ENCODE measurements at regions not wholly inside any gene's neighbourhood (a gene's known extent, or its start where the extent isn't known, plus 50 kb on each side); places are given as distances from the start of the nearest gene placed in this dataset.

DNA sequence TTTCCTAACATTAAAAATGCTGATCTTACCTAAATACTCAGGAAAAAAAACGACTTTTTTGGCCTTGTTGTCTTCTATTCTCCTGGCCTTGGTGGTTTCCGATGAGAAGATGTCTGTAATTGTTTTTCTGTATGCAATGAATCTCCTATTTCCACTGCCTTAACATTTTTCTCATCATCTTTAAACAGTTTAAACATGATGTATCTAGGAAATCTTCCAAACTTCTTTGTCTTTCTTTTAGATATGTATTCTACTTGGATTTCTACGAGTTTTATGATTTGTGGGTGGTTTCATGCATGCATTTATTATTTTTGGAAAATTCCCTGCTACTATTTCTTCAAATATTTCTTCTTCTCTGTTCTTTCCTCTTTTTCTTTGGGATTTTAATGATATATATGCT lies 288.6 kb upstream of the GYPC start:
- no peak for DNase-seq (ENCODE audit: low read depth)
- H3K4me3 ChIP-seq (ENCODE audit: low read length) = no peak overlapping the region
- TF ChIP-seq, protein P1, sequence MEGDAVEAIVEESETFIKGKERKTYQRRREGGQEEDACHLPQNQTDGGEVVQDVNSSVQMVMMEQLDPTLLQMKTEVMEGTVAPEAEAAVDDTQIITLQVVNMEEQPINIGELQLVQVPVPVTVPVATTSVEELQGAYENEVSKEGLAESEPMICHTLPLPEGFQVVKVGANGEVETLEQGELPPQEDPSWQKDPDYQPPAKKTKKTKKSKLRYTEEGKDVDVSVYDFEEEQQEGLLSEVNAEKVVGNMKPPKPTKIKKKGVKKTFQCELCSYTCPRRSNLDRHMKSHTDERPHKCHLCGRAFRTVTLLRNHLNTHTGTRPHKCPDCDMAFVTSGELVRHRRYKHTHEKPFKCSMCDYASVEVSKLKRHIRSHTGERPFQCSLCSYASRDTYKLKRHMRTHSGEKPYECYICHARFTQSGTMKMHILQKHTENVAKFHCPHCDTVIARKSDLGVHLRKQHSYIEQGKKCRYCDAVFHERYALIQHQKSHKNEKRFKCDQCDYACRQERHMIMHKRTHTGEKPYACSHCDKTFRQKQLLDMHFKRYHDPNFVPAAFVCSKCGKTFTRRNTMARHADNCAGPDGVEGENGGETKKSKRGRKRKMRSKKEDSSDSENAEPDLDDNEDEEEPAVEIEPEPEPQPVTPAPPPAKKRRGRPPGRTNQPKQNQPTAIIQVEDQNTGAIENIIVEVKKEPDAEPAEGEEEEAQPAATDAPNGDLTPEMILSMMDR (conservative IDR thresholded peaks at IDR 0.05; ENCODE audit: low read length) = no peak

DNA sequence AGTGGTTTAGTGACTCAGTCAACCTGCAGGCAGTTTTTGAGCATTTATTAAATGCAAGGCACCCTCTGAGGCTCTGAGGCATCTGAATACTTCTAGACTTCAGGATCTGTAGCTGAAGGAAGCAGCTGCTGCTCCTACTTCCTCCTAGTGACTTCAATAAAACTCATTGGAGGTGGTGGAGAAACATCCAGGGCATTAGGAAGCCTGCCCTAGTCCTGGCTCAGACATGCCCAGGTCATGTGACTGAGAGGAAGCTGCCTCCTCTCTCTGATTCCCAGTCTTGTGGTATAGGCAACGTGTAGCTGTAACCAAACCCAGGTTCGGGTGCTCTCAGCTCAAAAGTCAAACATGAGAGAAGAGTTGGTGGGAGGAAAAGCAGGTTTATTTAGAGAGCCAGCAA lies 287.2 kb upstream of the GYPC start:
- no peak for DNase-seq (ENCODE audit: low read depth)
- TF ChIP-seq, protein P1 (conservative IDR thresholded peaks at IDR 0.05; ENCODE audit: low read length) = no peak
- no peak overlapping the region for H3K4me3 ChIP-seq (ENCODE audit: low read length)

DNA sequence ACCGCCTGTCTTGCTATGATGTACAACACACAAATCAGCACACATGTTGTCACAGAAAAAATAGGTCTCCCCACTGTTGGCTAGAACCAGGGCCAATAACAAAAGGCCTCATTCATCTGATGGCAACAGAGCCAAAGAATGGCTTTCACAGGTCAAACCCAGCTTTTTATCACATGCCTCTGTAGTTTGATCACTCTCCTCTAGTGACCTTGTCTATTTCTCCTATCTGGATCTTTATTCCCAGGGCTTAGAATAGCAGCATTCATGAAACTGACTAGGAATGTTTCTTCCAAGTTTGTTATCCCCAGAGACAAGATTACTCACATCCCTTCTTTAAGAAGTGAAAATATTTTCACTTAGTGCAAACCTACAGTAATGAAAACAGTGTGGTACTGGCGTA lies 285.8 kb upstream of the GYPC start:
- H3K4me3 ChIP-seq (ENCODE audit: low read length) = no peak overlapping the region
- DNase-seq (ENCODE audit: low read depth) = no peak
- TF ChIP-seq, protein P1 (conservative IDR thresholded peaks at IDR 0.05; ENCODE audit: low read length) = no peak

DNA sequence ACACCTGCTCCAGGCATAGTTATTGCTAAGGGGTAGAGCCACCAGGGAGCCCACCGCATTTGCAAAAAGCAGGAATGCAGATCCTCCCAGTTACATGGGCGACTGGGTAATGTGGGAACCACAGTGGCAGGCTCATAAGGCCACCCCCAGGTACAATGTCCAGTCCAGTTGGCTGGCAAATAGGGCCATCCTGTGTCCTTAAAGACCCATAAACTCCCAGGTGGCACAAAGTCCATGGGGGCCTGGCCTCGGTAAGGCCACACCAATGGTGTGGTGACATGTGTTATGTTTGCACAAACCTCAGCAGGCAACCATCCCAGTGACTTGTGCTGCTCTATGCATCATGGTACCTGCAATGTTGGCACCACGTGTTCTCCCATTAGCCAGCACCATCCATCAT lies 283.6 kb upstream of the GYPC start:
- DNase-seq (ENCODE audit: low read depth) = no peak
- no peak overlapping the region for H3K4me3 ChIP-seq (ENCODE audit: low read length)
- TF ChIP-seq, protein P1 (conservative IDR thresholded peaks at IDR 0.05; ENCODE audit: low read length) = no peak

DNA sequence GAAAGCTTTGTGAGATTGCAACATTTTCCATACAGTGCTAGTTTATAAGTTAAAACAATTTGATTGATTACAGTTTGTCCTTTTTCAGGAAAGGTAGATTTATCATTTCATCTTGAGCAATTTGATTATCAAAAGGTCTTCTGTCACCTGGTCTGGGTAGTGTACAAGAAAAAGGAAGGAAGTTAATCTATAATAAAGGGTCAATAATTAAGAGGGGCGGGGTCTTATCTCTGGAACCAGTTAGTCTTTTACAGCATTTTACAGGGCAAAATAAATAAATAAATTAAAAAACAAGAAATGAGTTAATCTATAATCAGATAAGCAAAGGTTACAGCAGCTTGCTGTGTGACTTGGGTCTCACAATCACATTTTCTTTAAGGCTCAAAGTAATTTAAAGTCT lies 277.8 kb upstream of the GYPC start:
- TF ChIP-seq, protein P1 (conservative IDR thresholded peaks at IDR 0.05; ENCODE audit: low read length) = no peak
- no peak overlapping the region for H3K4me3 ChIP-seq (ENCODE audit: low read length)
- DNase-seq (ENCODE audit: low read depth) = no peak

DNA sequence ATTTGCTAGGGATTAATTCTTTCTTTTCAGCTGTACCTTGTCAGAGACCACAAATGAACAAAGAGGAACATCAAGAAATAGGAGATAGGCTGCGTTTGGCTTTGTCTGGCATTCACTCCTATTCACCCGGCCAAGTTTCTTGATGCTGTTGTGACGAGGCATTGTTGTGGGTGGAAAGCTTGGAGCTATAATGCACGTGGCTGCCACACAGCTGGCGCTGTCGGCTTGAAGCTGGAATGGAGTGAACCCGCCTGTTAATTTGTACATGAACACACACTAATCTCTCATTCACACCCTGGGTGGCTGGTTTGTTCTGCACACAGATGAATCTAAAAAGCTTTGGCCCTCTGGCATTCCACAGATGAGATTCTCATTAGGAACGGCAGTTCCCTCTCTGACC lies 274.9 kb upstream of the GYPC start:
- TF ChIP-seq, protein P1 (conservative IDR thresholded peaks at IDR 0.05; ENCODE audit: low read length) = no peak
- DNase-seq (ENCODE audit: low read depth) = no peak
- H3K4me3 ChIP-seq (ENCODE audit: low read length) = no peak overlapping the region

DNA sequence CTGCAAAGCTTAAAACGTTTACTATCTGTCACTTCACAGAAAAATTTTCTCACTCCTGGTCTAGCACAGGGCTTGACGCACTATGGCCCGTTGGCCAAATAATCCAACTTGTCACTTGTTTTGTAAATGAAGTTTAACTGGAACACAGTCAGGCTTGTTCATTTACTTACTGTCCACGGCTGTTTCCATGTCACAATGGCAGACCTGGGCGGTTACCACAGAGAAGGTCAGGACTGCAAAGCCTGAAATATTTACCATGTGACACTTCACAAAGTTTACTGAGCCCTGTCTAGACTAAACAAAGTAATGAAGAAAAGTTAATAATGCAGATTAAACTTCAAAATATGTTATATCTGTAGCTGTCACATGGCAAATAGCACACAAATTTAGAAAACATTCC lies 273.0 kb upstream of the GYPC start:
- no peak overlapping the region for H3K4me3 ChIP-seq (ENCODE audit: low read length)
- TF ChIP-seq, protein P1 (conservative IDR thresholded peaks at IDR 0.05; ENCODE audit: low read length) = no peak
- no peak for DNase-seq (ENCODE audit: low read depth)
